Activated CD4-positive, alpha-beta memory T cell treated with anti-CD3 and anti-CD28 coated beads for 36 hours (primary cell): ENCODE measurements at regions not wholly inside any gene's neighbourhood (a gene's known extent, or its start where the extent isn't known, plus 50 kb on each side); places are given as distances from the start of the nearest gene placed in this dataset.

ENCODE experiments used
- CTCF ChIA-PET: fragments of 350-600 bp; sonication (Branson Sonifier 250); formaldehyde crosslinking; loops from one replicate; lab custom pipeline; 2021; ENCODE audit warnings: antibody characterized with exemption, inconsistent platforms; lab: Charles Lee
- POLR2A ChIA-PET: fragments of 350-600 bp; sonication (Branson Sonifier 250); formaldehyde crosslinking; loops from one replicate; lab custom pipeline; 2021; ENCODE audit warnings: antibody characterized with exemption; lab: Charles Lee
- DNase-seq: peaks from one replicate; pipeline ENCODE4 v3.0.0-alpha.2; 2020
- H3K27ac Mint-ChIP-seq: one replicate; pipeline ENCODE4 v1.8.0; 2021; ENCODE audit warnings: mixed read lengths
- H3K27me3 Mint-ChIP-seq: one replicate; pipeline ENCODE4 v1.8.0; 2021; ENCODE audit warnings: mixed read lengths
- H3K36me3 Mint-ChIP-seq: one replicate; pipeline ENCODE4 v1.8.0; 2021; ENCODE audit warnings: mixed read lengths
- H3K4me1 Mint-ChIP-seq: one replicate; pipeline ENCODE4 v1.8.0; 2021; ENCODE audit warnings: low read depth, mixed read lengths
- H3K4me3 Mint-ChIP-seq: one replicate; pipeline ENCODE4 v1.8.0; 2021; ENCODE audit warnings: mild to moderate bottlenecking, mixed read lengths
- H3K9me3 Mint-ChIP-seq: one replicate; pipeline ENCODE4 v1.8.0; 2021; ENCODE audit warnings: mixed read lengths
- intact Hi-C: fragments of 100-400 bp; cut with micrococcal nuclease; formaldehyde crosslinking; loops from one replicate; pipeline ENCODE4 v1.15.1; 2023

- Mint-ChIP-seq H3K4me3 (no peak overlapping the region), H3K4me1 (no peaks in the 10 kb centered on the region), H3K27me3 (no peaks in the 10 kb centered on the region), H3K9me3 (peaks cover 3% of the 10 kb centered on the region), H3K27ac (no peak overlapping the region), H3K36me3 (no peaks in the 10 kb centered on the region)
- POLR2A ChIA-PET = no interaction called here
- DNase-seq = no peak
- CTCF ChIA-PET = no interaction called here
- intact Hi-C loops = no loop called here
Observed at GRCh38 chr13:67664502-67664901, 434.4 kb upstream of the PCDH9 start.

GRCh38 chr13:67662997-67663396 lies 432.9 kb upstream of the PCDH9 start:
- H3K27me3 Mint-ChIP-seq = no peaks in the 10 kb centered on the region
- intact Hi-C loops = no loop called here
- POLR2A ChIA-PET = no interaction called here
- H3K36me3 Mint-ChIP-seq = no peaks in the 10 kb centered on the region
- CTCF ChIA-PET = no interaction called here
- no peak overlapping the region for H3K4me3 Mint-ChIP-seq
- H3K4me1 Mint-ChIP-seq = no peaks in the 10 kb centered on the region
- H3K27ac Mint-ChIP-seq = no peak overlapping the region
- H3K9me3 Mint-ChIP-seq = peaks cover 3% of the 10 kb centered on the region
- DNase-seq = no peak

GRCh38 chr13:67652887-67653286 lies 422.8 kb upstream of the PCDH9 start:
- no peak for DNase-seq
- ChIA-PET POLR2A (no interaction called here), CTCF (no interaction called here)
- no peak overlapping the region for H3K27ac Mint-ChIP-seq
- H3K4me3 Mint-ChIP-seq = no peak overlapping the region
- H3K27me3 Mint-ChIP-seq = no peaks in the 10 kb centered on the region
- no peaks in the 10 kb centered on the region for H3K4me1 Mint-ChIP-seq
- peaks cover 5% of the 10 kb centered on the region for H3K9me3 Mint-ChIP-seq
- H3K36me3 Mint-ChIP-seq = no peaks in the 10 kb centered on the region
- intact Hi-C loops = no loop called here

- no peak overlapping the region for H3K4me3 Mint-ChIP-seq
- ChIA-PET CTCF (no interaction called here), POLR2A (no interaction called here)
- H3K27ac Mint-ChIP-seq = no peak overlapping the region
- no peak for DNase-seq
- H3K9me3 Mint-ChIP-seq = peaks cover 3% of the 10 kb centered on the region
- H3K36me3 Mint-ChIP-seq = no peaks in the 10 kb centered on the region
- H3K27me3 Mint-ChIP-seq = no peaks in the 10 kb centered on the region
- intact Hi-C loops = no loop called here
- H3K4me1 Mint-ChIP-seq = no peaks in the 10 kb centered on the region
Observed at GRCh38 chr13:67651908-67652465, 421.9 kb upstream of the PCDH9 start.

GRCh38 chr13:67650471-67650870 lies 420.3 kb upstream of the PCDH9 start:
- Mint-ChIP-seq H3K27me3 (no peaks in the 10 kb centered on the region), H3K9me3 (peaks cover 8% of the 10 kb centered on the region), H3K36me3 (no peaks in the 10 kb centered on the region), H3K27ac (no peak overlapping the region), H3K4me3 (no peak overlapping the region), H3K4me1 (no peaks in the 10 kb centered on the region)
- CTCF ChIA-PET = no interaction called here
- no peak for DNase-seq
- POLR2A ChIA-PET = no interaction called here
- intact Hi-C loops = no loop called here

- no peak for DNase-seq
- no peak overlapping the region for H3K27ac Mint-ChIP-seq
- no peaks in the 10 kb centered on the region for H3K27me3 Mint-ChIP-seq
- H3K36me3 Mint-ChIP-seq = no peaks in the 10 kb centered on the region
- CTCF ChIA-PET = no interaction called here
- intact Hi-C loops = no loop called here
- H3K4me3 Mint-ChIP-seq = no peak overlapping the region
- POLR2A ChIA-PET = no interaction called here
- peaks cover 16% of the 10 kb centered on the region for H3K9me3 Mint-ChIP-seq
- no peaks in the 10 kb centered on the region for H3K4me1 Mint-ChIP-seq
Observed at GRCh38 chr13:67645874-67646467, 415.8 kb upstream of the PCDH9 start.

- peaks cover 19% of the 10 kb centered on the region for H3K9me3 Mint-ChIP-seq
- H3K4me1 Mint-ChIP-seq = no peaks in the 10 kb centered on the region
- intact Hi-C loops = no loop called here
- H3K27ac Mint-ChIP-seq = no peak overlapping the region
- no peak overlapping the region for H3K4me3 Mint-ChIP-seq
- H3K27me3 Mint-ChIP-seq = no peaks in the 10 kb centered on the region
- ChIA-PET POLR2A (no interaction called here), CTCF (no interaction called here)
- no peak for DNase-seq
- H3K36me3 Mint-ChIP-seq = no peaks in the 10 kb centered on the region
Observed at GRCh38 chr13:67643516-67644055, 413.4 kb upstream of the PCDH9 start.

- DNase-seq = no peak
- peaks cover 20% of the 10 kb centered on the region for H3K9me3 Mint-ChIP-seq
- H3K4me3 Mint-ChIP-seq = no peak overlapping the region
- H3K36me3 Mint-ChIP-seq = no peaks in the 10 kb centered on the region
- POLR2A ChIA-PET = no interaction called here
- no peak overlapping the region for H3K27ac Mint-ChIP-seq
- no peaks in the 10 kb centered on the region for H3K27me3 Mint-ChIP-seq
- intact Hi-C loops = no loop called here
- CTCF ChIA-PET = no interaction called here
- H3K4me1 Mint-ChIP-seq = no peaks in the 10 kb centered on the region
Observed at GRCh38 chr13:67642657-67643056, 412.5 kb upstream of the PCDH9 start.

GRCh38 chr13:67635754-67636153 lies 405.6 kb upstream of the PCDH9 start:
- CTCF ChIA-PET = no interaction called here
- H3K27ac Mint-ChIP-seq = no peak overlapping the region
- peaks cover 9% of the 10 kb centered on the region for H3K9me3 Mint-ChIP-seq
- H3K4me3 Mint-ChIP-seq = no peak overlapping the region
- no peak for DNase-seq
- POLR2A ChIA-PET = no interaction called here
- no peaks in the 10 kb centered on the region for H3K27me3 Mint-ChIP-seq
- no peaks in the 10 kb centered on the region for H3K4me1 Mint-ChIP-seq
- H3K36me3 Mint-ChIP-seq = no peaks in the 10 kb centered on the region
- intact Hi-C loops = no loop called here

- no peaks in the 10 kb centered on the region for H3K36me3 Mint-ChIP-seq
- no peak overlapping the region for H3K4me3 Mint-ChIP-seq
- H3K9me3 Mint-ChIP-seq = peaks cover 6% of the 10 kb centered on the region
- no peaks in the 10 kb centered on the region for H3K4me1 Mint-ChIP-seq
- H3K27me3 Mint-ChIP-seq = no peaks in the 10 kb centered on the region
- ChIA-PET POLR2A (no interaction called here), CTCF (no interaction called here)
- no peak for DNase-seq
- intact Hi-C loops = no loop called here
- H3K27ac Mint-ChIP-seq = no peak overlapping the region
Observed at GRCh38 chr13:67632590-67632989, 402.5 kb upstream of the PCDH9 start.

GRCh38 chr13:67630640-67631039 lies 400.5 kb upstream of the PCDH9 start:
- ChIA-PET POLR2A (no interaction called here), CTCF (no interaction called here)
- Mint-ChIP-seq H3K9me3 (peaks cover 6% of the 10 kb centered on the region), H3K36me3 (no peaks in the 10 kb centered on the region), H3K4me1 (no peaks in the 10 kb centered on the region), H3K4me3 (no peak overlapping the region), H3K27ac (no peak overlapping the region), H3K27me3 (no peaks in the 10 kb centered on the region)
- DNase-seq = no peak
- intact Hi-C loops = no loop called here

- H3K36me3 Mint-ChIP-seq = no peaks in the 10 kb centered on the region
- no peak overlapping the region for H3K4me3 Mint-ChIP-seq
- intact Hi-C loops = no loop called here
- no peaks in the 10 kb centered on the region for H3K27me3 Mint-ChIP-seq
- CTCF ChIA-PET = no interaction called here
- no peaks in the 10 kb centered on the region for H3K4me1 Mint-ChIP-seq
- no peak overlapping the region for H3K27ac Mint-ChIP-seq
- POLR2A ChIA-PET = no interaction called here
- no peak for DNase-seq
- H3K9me3 Mint-ChIP-seq = no peaks in the 10 kb centered on the region
Observed at GRCh38 chr13:67623630-67624029, 393.5 kb upstream of the PCDH9 start.

GRCh38 chr13:67620665-67621064 lies 390.5 kb upstream of the PCDH9 start:
- no peaks in the 10 kb centered on the region for H3K36me3 Mint-ChIP-seq
- no peaks in the 10 kb centered on the region for H3K27me3 Mint-ChIP-seq
- H3K9me3 Mint-ChIP-seq = no peaks in the 10 kb centered on the region
- H3K4me3 Mint-ChIP-seq = no peak overlapping the region
- CTCF ChIA-PET = no interaction called here
- POLR2A ChIA-PET = no interaction called here
- intact Hi-C loops = no loop called here
- H3K27ac Mint-ChIP-seq = no peak overlapping the region
- no peaks in the 10 kb centered on the region for H3K4me1 Mint-ChIP-seq
- no peak for DNase-seq
